K562 (cell line): ENCODE measurements at regions not wholly inside any gene's neighbourhood (a gene's known extent, or its start where the extent isn't known, plus 50 kb on each side); places are given as distances from the start of the nearest gene placed in this dataset.

Experiments used
- ATAC-seq: fragments of 200-7000 bp; cut with Tn5 transposase; 3 replicates; pipeline ENCODE4 v1.9.1; 2020; ENCODE audit warnings: moderate library complexity
- BruUV-seq: library from RNA; stranded (reverse); fragments of 400-500 nt; replicated peaks from 2 replicates; lab custom pipeline; 2021; lab: Mats Ljungman, UMichigan
- CTCF ChIA-PET: fragments of 300-600 bp; formaldehyde crosslinking; extraction: SDS; loops from one replicate; lab custom pipeline; 2021; ENCODE audit warnings: low intra/inter-chr PET ratio; lab: Yijun Ruan, JAX
- POLR2A ChIA-PET: fragments of 300-600, 350-650 bp; sonication (Branson Sonifier 250); formaldehyde crosslinking; extraction: SDS; loops from one replicate; lab custom pipeline; 2021; ENCODE audit warnings: antibody characterized with exemption, inconsistent platforms; lab: Yijun Ruan, JAX
- DNase-seq, 4 experiments: peaks; one replicate each; pipeline versions ENCODE4 v3.0.0 to v3.0.0-alpha.2; 2011 to 2018; ENCODE audit warnings: low spot score in 3 of 4, mixed read lengths in 3 of 4; ENCODE audit errors: extremely low read depth in 1 of 4
- FAIRE-seq: peaks from 2 replicates; lab custom pipeline; 2011; peaks lifted over from hg19 to GRCh38; lab: Jason Lieb, UNC
- H2AFZ ChIP-seq: 2 replicates; pipeline ENCODE4 v1.6.0; 2011; ENCODE audit warnings: low read depth, low read length, control low read depth, inconsistent platforms
- H3K27ac ChIP-seq: fragments of 200-600 bp; 3 replicates; pipeline ENCODE4 v1.8.0; 2011; ENCODE audit warnings: low read depth, mild to moderate bottlenecking, control low read depth, inconsistent platforms, low read length, moderate library complexity, mixed read lengths; ENCODE audit errors: extremely low read depth
- H3K27me3 ChIP-seq, 2 experiments: fragments of 300-600 bp in 1 of 2; 2 replicates in 1 of 2; 3 replicates in 1 of 2; pipeline versions ENCODE4 v1.6.0 to v1.8.0; 2011; ENCODE audit warnings: inconsistent platforms in 2 of 2, low read length in 2 of 2, mild to moderate bottlenecking in 1 of 2, mixed read lengths in 1 of 2, moderate library complexity in 1 of 2; ENCODE audit not compliant: control insufficient read depth in 2 of 2, insufficient read depth in 2 of 2
- H3K36me3 ChIP-seq: fragments of 300-600 bp; 3 replicates; pipeline ENCODE4 v1.8.0; 2011; ENCODE audit warnings: mild to moderate bottlenecking, low read length, inconsistent platforms; ENCODE audit not compliant: control insufficient read depth, insufficient read depth
- H3K4me1 ChIP-seq, 2 experiments: fragments of 200-600 bp in 1 of 2; replicated peaks in 1 of 2; 2 replicates in 1 of 2; 3 replicates in 1 of 2; pipeline versions ENCODE4 v1.5.1 to v1.8.0; 2011; ENCODE audit warnings: inconsistent platforms in 2 of 2, low read length in 2 of 2, mild to moderate bottlenecking in 1 of 2, mixed read lengths in 1 of 2, moderate library complexity in 1 of 2; ENCODE audit not compliant: control insufficient read depth in 2 of 2, insufficient read depth in 2 of 2
- H3K4me2 ChIP-seq: 2 replicates; pipeline ENCODE4 v1.6.1; 2011; ENCODE audit warnings: low read length, control low read depth, inconsistent platforms, mixed read lengths; ENCODE audit not compliant: insufficient read depth
- H3K4me3 ChIP-seq: fragments of 200-600 bp; sonication (generic), shearing (Covaris generic); 2 replicates; pipeline ENCODE4 v1.5.1; 2016; ENCODE audit warnings: control low read depth, inconsistent platforms
- H3K79me2 ChIP-seq: fragments of 200-600 bp; 3 replicates; pipeline ENCODE4 v1.8.0; 2011; ENCODE audit warnings: low read length, inconsistent platforms; ENCODE audit not compliant: control insufficient read depth, insufficient read depth
- H3K9ac ChIP-seq, 2 experiments: 2 replicates each; pipeline versions ENCODE4 v1.6.0 to v1.6.1; 2011; ENCODE audit warnings: low read depth in 2 of 2, low read length in 2 of 2, control low read depth in 1 of 2, inconsistent platforms in 1 of 2, mild to moderate bottlenecking in 1 of 2, mixed read lengths in 1 of 2; ENCODE audit not compliant: insufficient read depth in 1 of 2
- H3K9me1 ChIP-seq: one replicate; pipeline ENCODE4 v1.6.0; 2011; ENCODE audit warnings: inconsistent platforms, mild to moderate bottlenecking, low read length, moderate library complexity; ENCODE audit not compliant: control insufficient read depth, insufficient read depth
- H3K9me3 ChIP-seq: replicated peaks from 2 replicates; pipeline ENCODE4 v1.5.1; 2011; ENCODE audit warnings: low read depth, low read length, inconsistent platforms; ENCODE audit not compliant: control insufficient read depth, insufficient read depth
- H4K20me1 ChIP-seq: replicated peaks from 2 replicates; pipeline ENCODE4 v1.6.1; 2011; ENCODE audit warnings: low read length, inconsistent platforms, mixed read lengths; ENCODE audit not compliant: control insufficient read depth, insufficient read depth
- CHD2 ChIP-seq: IDR thresholded peaks from 2 replicates; pipeline ENCODE4 v1.6.1; 2011; ENCODE audit warnings: low read depth, low read length
- FOXM1 ChIP-seq, 2 experiments: fragments of 450-650 bp in 1 of 2; sonication (generic) in 1 of 2; formaldehyde crosslinking in 1 of 2; IDR thresholded peaks; 2 replicates each; pipeline versions ENCODE4 v1.6.1 to v1.9.0; 2017 to 2022; ENCODE audit warnings: low read depth in 2 of 2, mild to moderate bottlenecking in 2 of 2, missing genetic modification reagents in 1 of 2, moderate library complexity in 1 of 2
- MYBL2 ChIP-seq, 2 experiments: fragments of 450-650 bp in 1 of 2; sonication (generic) in 1 of 2; formaldehyde crosslinking in 1 of 2; IDR thresholded peaks; 2 replicates each; pipeline versions ENCODE4 v1.6.1 to v1.8.1; 2017 to 2022; ENCODE audit warnings: borderline replicate concordance in 1 of 2, inconsistent platforms in 1 of 2, low read depth in 1 of 2, mild to moderate bottlenecking in 1 of 2, missing genetic modification reagents in 1 of 2, moderate library complexity in 1 of 2
- NFE2L1 ChIP-seq: fragments of 450-650 bp; IDR thresholded peaks from 2 replicates; pipeline ENCODE4 v1.6.1; 2016; ENCODE audit warnings: missing genetic modification characterization, low read depth, mild to moderate bottlenecking, missing compliant biosample characterization, moderate library complexity, borderline replicate concordance
- NUFIP1 ChIP-seq: fragments of 450-650 bp; IDR thresholded peaks from 2 replicates; pipeline ENCODE4 v1.6.1; 2018; ENCODE audit not compliant: partially characterized antibody
- POLR3A ChIP-seq: IDR thresholded peaks from 2 replicates; pipeline ENCODE4 v1.6.1; 2011; ENCODE audit warnings: borderline replicate concordance, mild to moderate bottlenecking, moderate library complexity; ENCODE audit not compliant: insufficient read length, insufficient read depth; ENCODE audit errors: extremely low read depth
- SNAPC5 ChIP-seq: fragments of 250-450 bp; sonication (Bioruptor Pico); IDR thresholded peaks from 2 replicates; pipeline ENCODE4 v1.8.0; 2021; ENCODE audit warnings: moderate library complexity, mild to moderate bottlenecking, inconsistent platforms
- ZC3H8 ChIP-seq: fragments of 450-650 bp; IDR thresholded peaks from 2 replicates; pipeline ENCODE4 v1.6.1; 2017
- ZNF324 ChIP-seq: fragments of 250-450 bp; sonication (Bioruptor Pico); IDR thresholded peaks from 2 replicates; pipeline ENCODE4 v1.4.0; 2020; ENCODE audit warnings: mild to moderate bottlenecking
- ZZZ3 ChIP-seq: fragments of 450-650 bp; IDR thresholded peaks from 2 replicates; pipeline ENCODE4 v1.6.1; 2016; ENCODE audit warnings: antibody characterized with exemption, mild to moderate bottlenecking, moderate library complexity
- WGBS: fragments of 100-300 bp; shearing (Covaris generic); methylation state at CpG from one replicate; pipeline ENCODE4 v1.1.6; 2016; ENCODE audit warnings: low coverage, mixed read lengths; ENCODE audit not compliant: insufficient coverage; ENCODE audit errors: missing lambda C conversion rate; 5-methylcytosine and 5-hydroxymethylcytosine counted together
- in situ Hi-C: fragments of 300-500 bp; cut with MboI; formaldehyde crosslinking; loops from 4 replicates; pipeline ENCODE4 v1.15.0; 2018; ENCODE audit warnings: inconsistent platforms, mixed read lengths
- intact Hi-C: fragments of 100-400 bp; cut with micrococcal nuclease; formaldehyde crosslinking; loops from 2 replicates; pipeline ENCODE4 v1.14.2; 2022
- TF ChIP-seq, protein P1 (sequence below): fragments of 150-350 bp; conservative IDR thresholded peaks from 2 replicates; pipeline ENCODE4 v1.6.1; 2014; ENCODE audit warnings: low read length

GRCh38 chr12:93042283-93042682 lies 113.2 kb upstream of the EEA1 start:
- CTCF ChIA-PET, result no interaction called here
- TF ChIP-seq FOXM1 (IDR thresholded peaks at IDR 0.05; ENCODE audit: low read depth) (no peak), FOXM1 (CRISPR knock-in tag; IDR thresholded peaks at IDR 0.05; ENCODE audit: low read depth) (no peak), ZNF324 (no peak), NUFIP1 (no peak), ZZZ3 (no peak), MYBL2 (IDR thresholded peaks at IDR 0.05; ENCODE audit: low read depth) (no peak), MYBL2 (CRISPR knock-in tag; IDR thresholded peaks at IDR 0.05; ENCODE audit: borderline replicate concordance) (no peak), POLR3A (no peak), SNAPC5 (CRISPR knock-in tag) (no peak), CHD2 (no peak), ZC3H8 (no peak), NFE2L1 (no peak)
- TF ChIP-seq, protein P1, sequence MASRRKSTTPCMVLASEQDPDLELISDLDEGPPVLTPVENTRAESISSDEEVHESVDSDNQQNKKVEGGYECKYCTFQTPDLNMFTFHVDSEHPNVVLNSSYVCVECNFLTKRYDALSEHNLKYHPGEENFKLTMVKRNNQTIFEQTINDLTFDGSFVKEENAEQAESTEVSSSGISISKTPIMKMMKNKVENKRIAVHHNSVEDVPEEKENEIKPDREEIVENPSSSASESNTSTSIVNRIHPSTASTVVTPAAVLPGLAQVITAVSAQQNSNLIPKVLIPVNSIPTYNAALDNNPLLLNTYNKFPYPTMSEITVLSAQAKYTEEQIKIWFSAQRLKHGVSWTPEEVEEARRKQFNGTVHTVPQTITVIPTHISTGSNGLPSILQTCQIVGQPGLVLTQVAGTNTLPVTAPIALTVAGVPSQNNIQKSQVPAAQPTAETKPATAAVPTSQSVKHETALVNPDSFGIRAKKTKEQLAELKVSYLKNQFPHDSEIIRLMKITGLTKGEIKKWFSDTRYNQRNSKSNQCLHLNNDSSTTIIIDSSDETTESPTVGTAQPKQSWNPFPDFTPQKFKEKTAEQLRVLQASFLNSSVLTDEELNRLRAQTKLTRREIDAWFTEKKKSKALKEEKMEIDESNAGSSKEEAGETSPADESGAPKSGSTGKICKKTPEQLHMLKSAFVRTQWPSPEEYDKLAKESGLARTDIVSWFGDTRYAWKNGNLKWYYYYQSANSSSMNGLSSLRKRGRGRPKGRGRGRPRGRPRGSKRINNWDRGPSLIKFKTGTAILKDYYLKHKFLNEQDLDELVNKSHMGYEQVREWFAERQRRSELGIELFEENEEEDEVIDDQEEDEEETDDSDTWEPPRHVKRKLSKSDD, result no peak
- TF ChIP-seq, all 486 proteins: peak for 0
- BruUV-seq, result no TSS peak
- intact Hi-C loops, result no loop called here
- Histone ChIP-seq H3K4me3 (no peak overlapping the region), H3K4me1 (peaks cover 0 to 19% of the 10 kb centered on the region in 2 experiments; a peak in 4 of 5 replicates), H4K20me1 (no peaks in the 10 kb centered on the region), H3K27me3 (no peaks in the 10 kb centered on the region), H3K4me2 (no peak overlapping the region), H3K9me3 (no peaks in the 10 kb centered on the region), H3K27ac (no peak overlapping the region), H3K36me3 (no peaks in the 10 kb centered on the region), H3K9ac (no peak overlapping the region), H3K79me2 (no peaks in the 10 kb centered on the region), H3K9me1 (no peaks in the 10 kb centered on the region), H2AFZ (no peak overlapping the region)
- WGBS, result 42% methylated on average over 3 of the region's 3 CpGs
- in situ Hi-C loops, result no loop called here
- no peak for ATAC-seq
- FAIRE-seq, result no peak
- POLR2A ChIA-PET, result no interaction called here
- DNase-seq, result no peak
